Loucy (cell line): ENCODE measurements at regions not wholly inside any gene's neighbourhood (a gene's known extent, or its start where the extent isn't known, plus 50 kb on each side); places are given as distances from the start of the nearest gene placed in this dataset.
"Not testable (repeated sequence)": the region's sequence is repeated elsewhere in the genome, so short reads cannot be mapped to it uniquely, and the experiment has no call there.

ENCODE experiments used
- H2AFZ ChIP-seq: fragments of 200-600 bp; sonication (generic); 2 replicates; pipeline ENCODE4 v1.6.0; 2016; ENCODE audit warnings: antibody characterized with exemption, mild to moderate bottlenecking, low read length, moderate library complexity
- H3F3A ChIP-seq: fragments of 200-600 bp; 2 replicates; pipeline ENCODE4 v1.6.0; 2016; ENCODE audit warnings: antibody characterized with exemption, low read depth, mild to moderate bottlenecking
- H3K27me3 ChIP-seq: fragments of 200-600 bp; sonication (generic); 2 replicates; pipeline ENCODE4 v1.6.1; 2014; ENCODE audit warnings: low read length, mild to moderate bottlenecking; ENCODE audit not compliant: insufficient read depth, poor library complexity, severe bottlenecking
- H3K36me3 ChIP-seq: fragments of 200-600 bp; sonication (generic); 2 replicates; pipeline ENCODE4 v1.6.1; 2016; ENCODE audit warnings: low read length; ENCODE audit not compliant: insufficient read depth
- H3K4me1 ChIP-seq: fragments of 200-600 bp; sonication (generic); 2 replicates; pipeline ENCODE4 v1.5.1; 2014; ENCODE audit warnings: low read length, mild to moderate bottlenecking; ENCODE audit not compliant: insufficient read depth, poor library complexity, severe bottlenecking
- H3K4me2 ChIP-seq: fragments of 200-600 bp; sonication (generic); 2 replicates; pipeline ENCODE4 v1.6.0; 2014; ENCODE audit warnings: antibody characterized with exemption, low read length, low read depth, mild to moderate bottlenecking; ENCODE audit not compliant: poor library complexity, severe bottlenecking
- H3K4me3 ChIP-seq: fragments of 200-600 bp; sonication (generic); 2 replicates; pipeline ENCODE4 v1.5.1; 2014; ENCODE audit warnings: low read length, mild to moderate bottlenecking, mixed read lengths; ENCODE audit not compliant: poor library complexity, severe bottlenecking
- H3K79me2 ChIP-seq: fragments of 200-600 bp; sonication (generic); 2 replicates; pipeline ENCODE4 v1.6.1; 2014; ENCODE audit warnings: low read length; ENCODE audit not compliant: insufficient read depth
- H3K9ac ChIP-seq: fragments of 200-600 bp; sonication (generic); 2 replicates; pipeline ENCODE4 v1.6.0; 2014; ENCODE audit warnings: mild to moderate bottlenecking, low read depth, low read length, moderate library complexity; ENCODE audit not compliant: poor library complexity, severe bottlenecking
- H3K9me2 ChIP-seq: fragments of 200-600 bp; sonication (generic); replicated peaks from 2 replicates; pipeline ENCODE4 v1.6.1; 2016; ENCODE audit warnings: low read depth, low read length, mixed read lengths
- H3K9me3 ChIP-seq: fragments of 200-600 bp; sonication (generic); 2 replicates; pipeline ENCODE4 v1.6.1; 2014; ENCODE audit warnings: mild to moderate bottlenecking, antibody characterized with exemption, low read length, low read depth; ENCODE audit not compliant: insufficient read depth
- H4K20me1 ChIP-seq: fragments of 200-600 bp; sonication (generic); 2 replicates; pipeline ENCODE4 v1.6.0; 2014; ENCODE audit warnings: antibody characterized with exemption, low read length, mild to moderate bottlenecking; ENCODE audit not compliant: insufficient read depth, poor library complexity, severe bottlenecking
- CTCF ChIP-seq: fragments of 200-600 bp; sonication (generic); conservative IDR thresholded peaks from 2 replicates; pipeline ENCODE4 v1.5.1; 2014; ENCODE audit warnings: mild to moderate bottlenecking, antibody characterized with exemption, low read length
- EZH2phosphoT487 ChIP-seq: fragments of 200-600 bp; IDR thresholded peaks from 2 replicates; pipeline ENCODE4 v1.6.1; 2018; ENCODE audit warnings: antibody characterized with exemption, mild to moderate bottlenecking, moderate library complexity, borderline replicate concordance

GRCh38 chr2:123670286-123670685, 354.8 kb upstream of the CNTNAP5 start:
- Histone ChIP-seq H2AFZ (no peak overlapping the region), H3K9me3 (no peaks in the 10 kb centered on the region), H3K4me1 (peaks cover 5% of the 10 kb centered on the region), H3F3A (no peaks in the 10 kb centered on the region), H3K9me2 (no peaks in the 10 kb centered on the region), H3K4me3 (no peak overlapping the region), H3K9ac (no peak overlapping the region), H3K27me3 (no peaks in the 10 kb centered on the region), H3K36me3 (no peaks in the 10 kb centered on the region), H3K79me2 (no peaks in the 10 kb centered on the region), H4K20me1 (no peaks in the 10 kb centered on the region), H3K4me2 (no peak overlapping the region)
- TF ChIP-seq CTCF (no peak), EZH2phosphoT487 (no peak)

DNA sequence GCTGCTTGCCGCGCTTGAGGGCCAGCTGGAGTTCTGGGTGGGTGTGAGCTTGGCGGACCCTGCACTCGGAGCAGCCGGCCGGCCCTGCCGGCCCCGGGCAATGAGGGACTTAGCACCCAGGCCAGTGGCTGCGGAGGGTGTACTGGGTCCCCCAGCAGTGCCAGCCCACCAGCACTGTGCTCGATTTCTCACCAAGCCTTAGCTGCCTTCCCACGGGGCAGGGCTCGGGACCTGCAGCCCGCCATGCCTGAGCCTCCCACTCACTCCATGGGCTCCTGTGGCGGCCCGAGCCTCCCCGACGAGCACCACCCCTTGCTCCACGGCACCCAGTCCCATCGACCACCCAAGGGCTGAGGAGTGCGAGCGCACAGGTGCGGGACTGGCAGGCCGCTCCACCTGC, 341.3 kb upstream of the CNTNAP5 start:
- H4K20me1 ChIP-seq, H3K27me3 ChIP-seq, H3K4me2 ChIP-seq, H2AFZ ChIP-seq, H3K9me2 ChIP-seq, H3K79me2 ChIP-seq, H3K4me3 ChIP-seq, H3K9me3 ChIP-seq, H3K4me1 ChIP-seq, H3K9ac ChIP-seq, H3F3A ChIP-seq, H3K36me3 ChIP-seq: not testable (repeated sequence)

GRCh38 chr2:123687064-123687463, 338.0 kb upstream of the CNTNAP5 start:
- Histone ChIP-seq H3K4me3 (no peak overlapping the region), H4K20me1 (no peaks in the 10 kb centered on the region), H3K9me3 (no peaks in the 10 kb centered on the region), H3K27me3 (no peaks in the 10 kb centered on the region), H3K9me2 (no peaks in the 10 kb centered on the region), H3K4me1 (peaks cover 4% of the 10 kb centered on the region), H3K36me3 (no peaks in the 10 kb centered on the region), H3K9ac (no peak overlapping the region), H3K4me2 (no peak overlapping the region), H3F3A (no peaks in the 10 kb centered on the region), H2AFZ (no peak overlapping the region), H3K79me2 (no peaks in the 10 kb centered on the region)
- TF ChIP-seq EZH2phosphoT487 (no peak), CTCF (no peak)

GRCh38 chr2:123688231-123688940, 336.7 kb upstream of the CNTNAP5 start:
- peaks cover 14% of the 10 kb centered on the region for H3K4me1 ChIP-seq
- no peaks in the 10 kb centered on the region for H3K79me2 ChIP-seq
- no peaks in the 10 kb centered on the region for H3K9me3 ChIP-seq
- H3K4me3 ChIP-seq = no peak overlapping the region
- no peak overlapping the region for H3K4me2 ChIP-seq
- TF ChIP-seq EZH2phosphoT487 (no peak), CTCF (no peak)
- no peaks in the 10 kb centered on the region for H3F3A ChIP-seq
- H2AFZ ChIP-seq = no peak overlapping the region
- H3K27me3 ChIP-seq = no peaks in the 10 kb centered on the region
- no peaks in the 10 kb centered on the region for H3K9me2 ChIP-seq
- H3K36me3 ChIP-seq = no peaks in the 10 kb centered on the region
- no peaks in the 10 kb centered on the region for H4K20me1 ChIP-seq
- no peak overlapping the region for H3K9ac ChIP-seq
